ENCODE measurements at regions not wholly inside any gene's neighbourhood (a gene's known extent, or its start where the extent isn't known, plus 50 kb on each side); places are given as distances from the start of the nearest gene placed in this dataset.
"Not testable (repeated sequence)": the region's sequence is repeated elsewhere in the genome, so short reads cannot be mapped to it uniquely, and the experiment has no call there.

DNA sequence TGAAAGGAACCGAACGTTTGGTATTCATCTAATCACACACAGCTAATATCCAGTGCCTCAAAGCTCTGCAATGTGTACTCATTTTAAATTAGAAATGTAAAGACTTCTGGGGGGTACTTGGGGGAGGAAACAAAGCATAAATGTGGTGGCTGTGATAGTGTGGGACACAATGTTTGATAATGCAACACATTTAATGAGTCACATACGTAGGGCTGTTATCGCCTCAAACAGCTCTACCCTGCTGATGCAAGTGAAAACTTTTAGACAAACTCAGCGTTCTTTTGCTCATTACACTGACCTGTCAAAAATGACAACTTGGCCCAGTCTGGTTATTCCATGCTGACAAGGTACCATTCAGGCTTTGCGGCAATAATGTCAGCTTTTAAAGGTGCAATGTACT is 1227.1 kb upstream of the CELF4 start:
- DNase-seq (ENCODE audit: low read depth in 2 of 3, low spot score in 2 of 3) = no peak

GRCh38 chr18:38790786-38791185 is 1225.2 kb upstream of the CELF4 start:
- DNase-seq (ENCODE audit: low read depth in 2 of 3, low spot score in 2 of 3) = no peak

GRCh38 chr18:38790303-38790702 is 1224.7 kb upstream of the CELF4 start:
- no peak for DNase-seq (ENCODE audit: low read depth in 2 of 3, low spot score in 2 of 3)

GRCh38 chr18:38789141-38789540 is 1223.5 kb upstream of the CELF4 start:
- DNase-seq (ENCODE audit: low read depth in 2 of 3, low spot score in 2 of 3) = peak in 2 of 3 donors; percentile 16 to 63

- DNase-seq (ENCODE audit: low read depth in 2 of 3, low spot score in 2 of 3) = no peak
These were observed 1221.3 kb upstream of the CELF4 start for GRCh38 chr18:38786906-38787305.

GRCh38 chr18:38771620-38772019 is 1206.0 kb upstream of the CELF4 start:
- DNase-seq (ENCODE audit: low read depth in 2 of 3, low spot score in 2 of 3) = not testable (repeated sequence)

DNA sequence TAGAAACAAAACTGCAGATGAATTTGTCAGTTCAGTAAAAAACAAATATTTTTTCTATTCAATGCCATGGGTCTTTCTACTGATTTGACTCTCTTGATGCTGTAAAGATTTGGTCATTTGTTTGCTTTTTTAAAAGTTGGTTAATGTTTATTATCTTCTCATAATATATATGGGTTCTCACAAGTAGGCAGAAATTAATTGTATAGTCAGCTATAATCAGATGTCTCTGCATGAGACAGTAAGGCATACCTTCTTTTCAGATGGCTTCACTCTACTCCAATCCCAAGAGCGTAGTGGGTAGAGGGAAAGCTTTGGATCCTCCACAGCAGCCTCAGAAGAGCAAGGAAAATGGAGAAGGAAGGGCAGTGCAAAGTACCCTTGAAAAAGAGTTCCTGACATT is 1202.9 kb upstream of the CELF4 start:
- no peak for DNase-seq (ENCODE audit: low read depth in 2 of 3, low spot score in 2 of 3)

GRCh38 chr18:38759457-38759856 is 1193.9 kb upstream of the CELF4 start:
- no peak for DNase-seq (ENCODE audit: low read depth in 2 of 3, low spot score in 2 of 3)

DNA sequence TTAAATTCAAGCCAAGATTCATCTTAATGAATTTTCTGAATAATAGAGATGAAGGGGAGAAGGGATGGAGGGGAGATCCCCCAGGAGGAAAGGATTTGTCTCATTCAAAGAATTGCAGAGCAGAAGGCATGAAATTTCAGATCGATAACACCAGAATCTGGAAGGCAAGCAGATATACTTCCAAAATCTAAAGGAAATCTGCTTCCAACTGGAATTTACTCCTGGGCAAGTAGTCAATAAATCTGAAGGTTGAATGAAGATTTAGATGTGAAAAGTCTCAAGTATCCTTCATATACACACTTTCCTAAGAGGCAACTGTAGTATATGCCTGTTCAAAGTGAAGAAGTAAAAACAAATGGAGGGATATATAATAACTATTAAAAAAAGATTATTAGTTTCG is 1190.8 kb upstream of the CELF4 start:
- no peak for DNase-seq (ENCODE audit: low read depth in 2 of 3, low spot score in 2 of 3)

DNA sequence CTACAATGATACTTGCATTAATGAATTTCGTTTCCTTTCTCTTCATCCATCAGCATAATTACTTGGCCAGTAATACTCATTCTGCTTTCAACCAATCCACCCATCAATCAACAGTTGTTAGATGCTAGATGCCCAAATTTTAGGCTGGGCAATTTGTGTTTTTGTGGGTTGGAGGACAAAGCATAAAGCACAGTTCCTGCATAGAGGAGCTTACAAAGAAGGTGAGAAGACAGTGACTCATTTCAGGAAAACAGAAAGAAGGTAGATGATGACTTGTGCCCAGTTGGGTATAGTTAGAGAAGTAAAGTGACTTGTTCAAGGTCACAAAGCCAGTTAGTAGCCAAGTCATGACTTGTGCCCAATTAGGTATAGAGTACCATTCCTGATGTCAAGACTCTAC is 1186.8 kb upstream of the CELF4 start:
- DNase-seq (ENCODE audit: low read depth in 2 of 3, low spot score in 2 of 3) = no peak

- DNase-seq (ENCODE audit: low read depth in 2 of 3, low spot score in 2 of 3) = peak in 1 of 3 donors; percentile 0
These were observed 1186.3 kb upstream of the CELF4 start for GRCh38 chr18:38751898-38752297.

DNA sequence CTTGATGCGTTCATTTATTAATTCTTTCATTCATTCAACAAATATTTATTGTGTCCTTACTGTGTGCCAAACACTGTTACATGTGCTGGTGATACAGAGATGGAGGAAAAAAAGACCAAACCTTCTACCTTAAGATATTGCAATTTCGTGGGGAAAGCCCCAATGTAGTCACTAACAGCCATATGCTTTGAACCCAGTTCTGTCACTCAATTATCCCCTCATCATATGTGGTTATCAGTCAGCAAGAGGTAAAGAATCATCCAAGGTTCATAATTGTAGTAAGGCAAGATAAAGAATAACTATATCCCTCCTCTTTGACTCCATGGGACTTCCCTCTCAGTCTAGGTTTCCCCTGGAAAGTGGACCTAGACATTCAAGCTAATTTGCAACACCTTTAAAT is 1185.6 kb upstream of the CELF4 start:
- no peak for DNase-seq (ENCODE audit: low read depth in 2 of 3, low spot score in 2 of 3)

DNA sequence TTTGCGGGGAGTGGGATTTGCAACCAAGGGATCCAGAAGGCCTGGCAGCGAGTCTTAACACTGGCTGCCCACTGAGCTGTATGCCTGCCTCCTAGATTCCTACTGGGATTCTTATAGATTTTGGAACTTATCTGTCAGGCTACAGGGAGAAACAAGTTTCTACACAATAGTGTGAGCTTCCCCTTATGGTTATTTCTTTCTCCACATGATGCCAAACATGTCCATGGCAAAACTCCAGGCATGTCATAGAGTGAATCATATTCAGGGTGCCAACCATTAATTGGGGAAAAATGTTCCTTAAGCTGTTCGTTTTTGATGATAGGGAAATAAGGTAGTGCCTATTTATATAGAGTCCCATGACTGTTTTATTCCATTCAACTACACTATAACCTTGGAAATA is 1185.2 kb upstream of the CELF4 start:
- no peak for DNase-seq (ENCODE audit: low read depth in 2 of 3, low spot score in 2 of 3)

GRCh38 chr18:38747153-38747552 is 1181.6 kb upstream of the CELF4 start:
- DNase-seq (ENCODE audit: low read depth in 2 of 3, low spot score in 2 of 3) = no peak

GRCh38 chr18:38720181-38720580 is 1154.6 kb upstream of the CELF4 start:
- DNase-seq (ENCODE audit: low read depth in 2 of 3, low spot score in 2 of 3) = not testable (repeated sequence)

- no peak for DNase-seq (ENCODE audit: low read depth in 2 of 3, low spot score in 2 of 3)
These were observed 1152.8 kb upstream of the CELF4 start for GRCh38 chr18:38718365-38718901.

DNA sequence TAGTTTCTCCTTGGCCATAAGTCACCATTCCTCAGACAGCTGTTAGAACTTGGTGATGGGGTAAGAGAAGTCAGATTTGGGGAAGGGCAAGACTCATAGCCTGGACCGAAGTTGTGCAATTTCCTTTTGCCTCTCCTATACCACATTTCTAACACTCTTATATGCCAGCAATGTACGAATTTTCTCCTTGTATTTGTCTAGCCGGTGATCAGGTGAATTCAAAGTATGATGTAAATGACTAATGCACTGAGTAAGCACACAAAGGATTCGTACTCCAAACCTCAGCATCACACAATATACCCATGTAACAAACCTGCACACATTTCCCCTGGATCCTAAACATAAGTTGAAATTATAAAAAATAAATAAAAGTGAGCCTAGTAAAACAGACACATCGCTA is 1143.5 kb upstream of the CELF4 start:
- DNase-seq (ENCODE audit: low read depth in 2 of 3, low spot score in 2 of 3) = no peak

DNA sequence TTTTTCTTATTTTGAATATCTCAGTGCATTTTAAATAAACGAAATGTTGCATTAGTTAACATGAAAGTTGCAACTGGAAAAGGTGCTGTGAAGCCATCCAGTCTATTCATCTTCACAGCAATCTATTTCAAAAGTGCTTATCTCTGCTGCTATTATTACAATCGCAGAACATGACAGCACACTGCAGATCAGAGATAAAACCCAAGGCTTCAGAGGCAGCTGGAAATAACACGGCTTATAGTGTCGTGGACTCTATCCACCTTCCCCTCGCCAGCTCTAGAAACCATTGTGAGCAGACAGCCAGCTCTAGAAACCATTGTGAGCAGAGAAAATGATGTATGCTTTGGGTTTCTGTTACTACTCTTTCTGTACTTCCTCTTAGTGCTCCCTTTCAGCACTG is 1140.8 kb upstream of the CELF4 start:
- DNase-seq (ENCODE audit: low read depth in 2 of 3, low spot score in 2 of 3) = no peak

GRCh38 chr18:38698088-38698487 is 1132.5 kb upstream of the CELF4 start:
- no peak for DNase-seq (ENCODE audit: low read depth in 2 of 3, low spot score in 2 of 3)

DNA sequence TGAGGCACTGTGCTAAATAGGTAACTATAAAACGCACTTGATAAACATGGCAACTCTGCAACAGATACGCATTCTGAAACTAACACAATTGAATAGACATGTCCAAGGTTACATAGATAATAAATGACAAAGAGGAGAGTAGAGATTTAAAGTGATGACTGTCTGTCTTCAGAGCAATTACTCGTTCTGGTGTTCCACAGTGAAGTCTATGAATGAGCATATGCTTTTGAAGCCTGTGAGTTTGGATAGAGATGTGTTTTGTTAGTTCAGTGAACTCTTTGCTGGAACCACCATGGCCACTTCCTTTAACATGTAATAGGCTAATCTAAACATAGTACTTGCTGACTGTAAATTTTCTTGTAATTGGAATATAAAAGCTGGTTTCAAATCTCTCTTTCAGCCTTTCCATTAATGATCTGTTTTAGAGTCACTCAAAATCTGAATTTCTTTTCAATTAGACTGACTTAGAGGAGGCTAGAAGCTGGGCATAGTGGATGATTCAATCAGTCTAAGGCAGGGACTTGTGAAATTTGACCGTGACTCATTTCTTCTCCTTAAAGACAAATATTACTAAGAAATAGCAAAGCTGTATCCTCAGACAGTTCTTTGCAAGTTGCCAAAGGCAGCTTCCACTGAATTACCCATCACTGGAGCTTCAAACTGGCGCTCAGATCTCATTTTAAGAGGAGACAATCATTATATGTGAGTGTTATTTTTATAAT is 1130.1 kb upstream of the CELF4 start:
- DNase-seq (ENCODE audit: low read depth in 2 of 3, low spot score in 2 of 3) = no peak

- peak in 2 of 3 donors; percentile 25 to 65 for DNase-seq (ENCODE audit: low read depth in 2 of 3, low spot score in 2 of 3)
These were observed 1127.5 kb upstream of the CELF4 start for GRCh38 chr18:38693104-38693503.

GRCh38 chr18:38690626-38691025 is 1125.0 kb upstream of the CELF4 start:
- peak in 2 of 3 donors; percentile 70 to 89 for DNase-seq (ENCODE audit: low read depth in 2 of 3, low spot score in 2 of 3)

DNA sequence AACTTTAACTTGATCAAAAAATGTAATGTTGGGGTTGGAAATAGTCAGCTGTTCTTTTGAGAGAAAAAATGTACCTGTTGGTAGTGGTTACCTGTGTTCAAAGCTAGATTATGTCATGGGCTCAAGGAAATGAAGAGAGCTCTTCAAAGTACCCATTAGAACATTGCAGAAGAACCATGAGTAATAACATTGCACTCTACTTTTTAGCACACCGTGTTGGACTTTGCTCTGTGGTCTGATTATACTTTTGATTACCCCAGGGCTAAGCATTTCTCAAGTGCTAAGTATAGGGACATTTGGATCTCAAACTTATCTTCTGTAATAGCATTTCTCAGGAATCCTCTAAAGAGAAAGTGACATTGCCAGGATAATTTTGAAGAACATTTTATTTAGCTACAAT is 1122.8 kb upstream of the CELF4 start:
- DNase-seq (ENCODE audit: low read depth in 2 of 3, low spot score in 2 of 3) = no peak
